ENCODE measurements at regions not wholly inside any gene's neighbourhood (a gene's known extent, or its start where the extent isn't known, plus 50 kb on each side); places are given as distances from the start of the nearest gene placed in this dataset.
A peak's percentile ranks its signal among the peaks of the same experiment; 100 is the strongest.
"Not testable (repeated sequence)": the region's sequence is repeated elsewhere in the genome, so short reads cannot be mapped to it uniquely, and the experiment has no call there.

DNA sequence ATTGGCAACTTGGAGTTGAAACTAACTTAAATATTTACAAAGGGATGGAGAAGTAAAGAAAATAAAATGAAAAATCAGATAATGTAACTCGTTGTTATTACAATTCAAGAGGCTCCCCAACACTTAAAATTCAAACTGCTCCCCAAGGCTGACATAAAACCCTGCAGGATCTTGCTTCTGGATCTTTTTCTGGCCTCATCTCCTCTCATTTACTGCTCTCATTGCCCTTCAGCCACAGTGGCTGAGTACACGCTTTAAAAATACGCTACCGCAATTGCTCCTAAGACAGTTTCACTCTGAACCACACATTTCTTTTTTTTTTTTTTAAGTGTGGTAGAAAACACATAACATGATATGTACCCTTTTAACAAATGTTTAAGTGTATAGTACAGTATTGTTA lies 718.1 kb upstream of the ANO3 start:
- DNase-seq (ENCODE audit: low spot score), result no peak

- DNase-seq (ENCODE audit: low spot score), result no peak
Measured at GRCh38 chr11:25615069-25615468, 716.9 kb upstream of the ANO3 start.

DNA sequence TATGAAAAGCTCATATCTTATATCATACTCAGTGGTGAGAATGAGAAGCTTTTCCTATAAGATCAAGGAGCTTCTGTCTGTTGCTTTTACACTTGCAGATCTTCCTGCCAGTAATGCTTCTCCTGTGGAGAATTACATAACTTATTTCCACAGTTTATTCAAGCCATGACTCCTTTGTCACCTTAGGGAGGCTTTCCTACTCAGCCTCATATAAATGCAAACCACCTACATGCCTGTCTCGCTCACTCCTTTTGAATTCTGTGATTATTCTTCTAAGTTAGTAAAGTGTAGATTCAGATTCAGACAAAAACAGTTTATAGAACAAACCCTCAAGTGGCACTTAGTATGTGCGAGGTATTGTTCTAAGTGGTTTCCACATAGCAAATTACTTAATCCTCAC lies 716.1 kb upstream of the ANO3 start:
- DNase-seq (ENCODE audit: low spot score), result no peak

DNA sequence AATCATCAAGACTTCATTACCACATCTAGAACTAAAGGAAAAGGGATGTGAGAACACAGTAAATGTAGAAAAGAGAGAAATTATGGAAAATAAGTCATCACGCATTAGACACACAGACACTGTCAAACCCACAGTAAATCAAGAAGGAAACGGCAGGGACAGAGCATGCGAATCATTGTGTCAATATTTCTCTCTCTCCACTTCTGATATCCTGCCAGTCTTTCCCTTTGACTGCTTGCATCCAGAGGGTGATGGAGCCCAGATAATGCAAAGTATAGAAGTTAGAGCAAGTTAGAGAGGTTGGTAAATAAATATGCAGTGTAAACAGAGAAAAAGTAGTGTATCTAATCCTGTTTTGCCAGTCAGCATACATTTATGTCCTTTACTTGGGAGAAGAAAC lies 706.8 kb upstream of the ANO3 start:
- DNase-seq (ENCODE audit: low spot score), result no peak

GRCh38 chr11:25628030-25628429 lies 703.9 kb upstream of the ANO3 start:
- no peak for DNase-seq (ENCODE audit: low spot score)

- no peak for DNase-seq (ENCODE audit: low spot score)
Measured at GRCh38 chr11:25633230-25633629, 698.7 kb upstream of the ANO3 start.

DNA sequence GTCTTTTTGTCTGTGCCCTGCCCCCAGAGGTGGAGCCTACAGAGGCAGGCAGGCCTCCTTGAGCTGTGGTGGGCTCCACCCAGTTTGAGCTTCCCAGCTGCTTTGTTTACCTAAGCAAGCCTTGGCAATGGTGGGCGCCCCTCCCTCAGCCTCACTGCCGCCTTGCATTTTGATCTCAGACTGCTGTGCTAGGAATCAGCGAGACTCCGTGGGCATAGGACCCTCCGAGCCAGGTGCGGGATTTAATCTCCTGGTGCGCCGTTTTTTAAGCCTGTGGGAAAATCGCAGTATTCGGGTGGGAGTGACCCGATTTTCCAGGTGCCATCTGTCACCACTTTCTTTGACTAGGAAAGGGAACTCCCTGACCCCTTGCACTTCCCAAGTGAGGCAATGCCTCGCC lies 682.7 kb upstream of the ANO3 start:
- not testable (repeated sequence) for DNase-seq (ENCODE audit: low spot score)

DNA sequence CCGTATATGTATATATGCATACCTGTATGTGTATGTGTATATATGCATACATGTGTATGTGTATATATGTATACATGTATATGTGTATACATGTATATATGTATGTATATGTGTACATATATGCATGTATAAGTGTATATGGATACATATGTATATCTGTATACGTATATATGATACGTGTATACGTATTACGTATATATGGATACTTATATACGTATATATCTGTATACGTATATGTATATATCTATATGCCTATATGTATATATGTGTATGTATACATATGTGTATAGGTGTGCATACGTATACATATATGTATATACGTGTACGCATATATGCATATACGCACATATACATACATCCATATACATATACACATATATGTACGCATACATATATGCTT lies 681.6 kb upstream of the ANO3 start:
- DNase-seq (ENCODE audit: low spot score), result no peak

DNA sequence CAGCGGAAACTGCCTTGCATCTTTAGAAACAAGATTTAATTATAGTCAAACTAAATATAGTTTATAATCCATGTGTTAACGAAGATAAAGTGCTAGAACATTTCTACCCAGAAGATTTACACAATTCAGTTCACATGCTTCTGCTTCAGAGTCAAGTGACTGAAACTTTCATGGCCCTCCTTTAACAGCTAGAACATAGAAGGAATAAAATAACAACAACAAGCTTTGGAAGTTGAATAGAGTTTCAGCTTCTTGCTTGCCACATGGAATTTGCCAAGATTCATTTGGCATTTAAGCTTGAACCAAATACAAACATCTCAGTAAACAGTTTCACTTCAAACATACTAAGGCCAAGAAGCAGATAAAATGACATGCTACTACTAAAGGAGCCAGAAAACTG lies 676.3 kb upstream of the ANO3 start:
- no peak for DNase-seq (ENCODE audit: low spot score)

GRCh38 chr11:25658916-25659315 lies 673.0 kb upstream of the ANO3 start:
- no peak for DNase-seq (ENCODE audit: low spot score)

DNA sequence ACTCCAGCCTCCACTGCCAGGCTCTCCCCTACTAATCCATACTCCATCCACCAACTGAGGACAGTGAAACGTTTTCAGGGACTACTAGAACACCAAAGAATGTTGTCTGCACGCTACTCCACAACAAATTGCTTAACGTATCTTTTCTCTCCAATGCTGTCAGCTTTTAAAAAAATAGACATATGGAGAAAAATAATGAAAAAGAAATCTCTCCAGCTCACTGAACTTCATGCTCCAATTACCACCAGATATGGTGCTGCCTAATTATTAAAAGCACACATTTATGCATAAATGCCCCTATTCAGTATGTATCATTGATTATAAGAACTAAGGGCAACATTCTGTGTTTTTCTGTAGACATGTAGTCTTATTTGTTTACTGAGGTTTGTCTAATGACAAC lies 672.2 kb upstream of the ANO3 start:
- DNase-seq (ENCODE audit: low spot score), result no peak

GRCh38 chr11:25667871-25668270 lies 664.1 kb upstream of the ANO3 start:
- no peak for DNase-seq (ENCODE audit: low spot score)

GRCh38 chr11:25691959-25692358 lies 640.0 kb upstream of the ANO3 start:
- DNase-seq (ENCODE audit: low spot score), result no peak

DNA sequence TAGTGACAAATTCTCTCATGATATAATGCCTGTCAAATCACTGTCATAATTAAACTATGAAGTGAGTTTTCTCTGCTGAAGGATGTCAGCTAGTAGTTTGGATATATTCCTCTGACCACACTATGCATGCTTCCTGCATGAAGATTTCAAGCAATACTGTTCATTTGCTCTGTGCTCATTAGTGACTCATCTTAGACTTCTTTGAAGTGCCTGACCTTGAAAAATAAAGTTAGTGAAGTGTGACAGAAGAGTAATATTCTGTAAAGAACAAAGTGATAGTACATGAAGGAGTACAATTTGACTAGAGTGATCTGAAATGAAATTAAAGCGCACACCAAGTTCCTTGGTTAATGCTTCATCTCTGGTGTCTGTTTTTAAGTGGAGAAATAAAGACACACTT lies 629.5 kb upstream of the ANO3 start:
- peak; percentile 10 for DNase-seq (ENCODE audit: low spot score)

- no peak for DNase-seq (ENCODE audit: low spot score)
Measured at GRCh38 chr11:25710975-25711374, 621.0 kb upstream of the ANO3 start.

GRCh38 chr11:25727944-25728343 lies 604.0 kb upstream of the ANO3 start:
- DNase-seq (ENCODE audit: low spot score), result no peak

DNA sequence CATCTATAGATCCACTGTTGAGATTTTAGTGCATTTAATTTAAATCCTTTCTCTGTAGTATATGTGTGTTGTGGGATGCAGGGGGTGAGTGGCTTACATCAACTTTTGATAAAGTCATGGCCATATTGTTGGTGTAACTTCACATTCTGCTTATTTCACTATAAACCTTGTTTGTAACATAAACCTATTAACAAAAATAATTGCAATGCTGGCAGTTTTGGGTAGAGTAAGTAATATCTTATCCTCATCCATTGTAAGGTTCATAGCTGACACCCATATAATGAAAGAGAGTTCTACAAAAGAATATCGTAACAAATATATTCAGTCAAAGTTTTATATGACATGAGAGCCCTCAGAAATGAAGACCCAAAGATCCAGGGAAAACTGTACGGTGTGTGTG lies 601.7 kb upstream of the ANO3 start:
- DNase-seq (ENCODE audit: low spot score), result no peak

DNA sequence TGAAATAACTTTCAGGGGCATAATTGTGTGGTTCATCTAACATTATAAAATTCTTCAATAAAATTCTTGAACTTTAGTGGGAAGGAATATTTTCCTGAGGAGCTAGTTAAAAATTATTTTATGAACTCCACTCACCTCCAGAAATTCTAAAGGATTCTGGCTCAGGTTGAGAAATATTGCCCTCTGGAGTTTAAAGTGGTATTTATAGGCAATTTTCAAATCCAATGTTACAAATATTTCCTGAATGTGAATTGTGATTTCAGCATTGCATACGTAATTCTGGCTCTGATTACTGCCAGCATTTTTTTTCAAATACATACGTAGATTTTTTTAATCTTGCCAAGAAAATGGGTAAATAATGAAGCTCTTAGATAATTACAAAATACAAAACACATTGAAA lies 598.2 kb upstream of the ANO3 start:
- DNase-seq (ENCODE audit: low spot score), result no peak

DNA sequence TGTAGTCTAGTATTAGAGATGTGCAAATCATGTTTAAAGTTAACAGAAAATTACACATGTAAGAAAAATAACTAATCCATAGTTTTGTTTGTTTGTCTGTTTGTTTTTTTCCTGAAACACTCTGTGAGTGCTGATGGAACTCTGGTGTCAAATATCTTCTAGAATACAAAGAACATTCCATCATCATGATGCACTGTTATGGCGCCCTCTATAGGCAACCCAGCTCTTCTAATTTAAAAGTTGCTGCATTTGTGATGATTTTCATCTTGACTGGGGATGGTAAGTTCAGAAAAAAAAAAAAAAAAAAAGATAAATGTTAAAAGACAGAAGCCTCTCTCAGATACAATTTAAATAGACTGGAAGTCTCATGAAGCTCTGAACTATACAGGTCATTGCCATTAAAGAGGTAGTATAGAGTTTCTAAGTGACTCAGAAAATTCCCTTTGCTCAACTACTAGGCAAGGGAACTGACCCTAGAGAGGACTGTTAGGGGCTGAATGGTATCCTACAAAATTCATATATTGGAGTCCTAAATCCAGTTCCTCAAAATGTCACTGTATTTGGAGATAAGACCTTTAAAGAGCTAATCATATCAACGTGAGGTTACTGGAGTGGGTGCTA lies 597.2 kb upstream of the ANO3 start:
- peak; percentile 61 for DNase-seq (ENCODE audit: low spot score)

DNA sequence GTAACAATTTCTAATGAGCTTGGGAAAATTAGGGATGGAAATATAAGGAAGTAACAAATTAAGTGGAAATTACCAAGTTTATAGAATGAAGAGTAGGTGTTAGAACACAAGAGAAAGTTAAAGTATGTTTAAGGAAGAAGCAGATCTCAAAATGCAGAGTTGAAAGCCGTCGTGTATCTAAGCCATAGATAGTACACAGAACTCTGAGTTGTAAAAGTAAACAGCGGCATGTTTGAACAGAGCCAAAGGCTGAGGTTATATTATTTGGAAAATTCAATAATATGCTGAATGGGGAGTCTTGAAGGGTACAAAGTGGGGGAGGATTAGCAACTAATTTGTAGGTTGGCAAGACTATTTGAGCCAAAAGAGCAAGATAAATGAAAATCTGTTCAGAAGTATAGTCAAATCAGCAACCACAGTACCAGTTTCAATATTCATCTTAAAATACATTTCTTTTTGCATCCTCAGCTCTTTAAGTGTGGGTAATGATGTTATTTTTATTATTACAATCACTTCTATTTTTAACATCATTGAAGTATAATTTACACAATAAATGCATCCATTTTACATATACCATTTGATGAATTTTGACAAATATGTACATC lies 594.8 kb upstream of the ANO3 start:
- DNase-seq (ENCODE audit: low spot score), result no peak

- no peak for DNase-seq (ENCODE audit: low spot score)
Measured at GRCh38 chr11:25741886-25742285, 590.0 kb upstream of the ANO3 start.

DNA sequence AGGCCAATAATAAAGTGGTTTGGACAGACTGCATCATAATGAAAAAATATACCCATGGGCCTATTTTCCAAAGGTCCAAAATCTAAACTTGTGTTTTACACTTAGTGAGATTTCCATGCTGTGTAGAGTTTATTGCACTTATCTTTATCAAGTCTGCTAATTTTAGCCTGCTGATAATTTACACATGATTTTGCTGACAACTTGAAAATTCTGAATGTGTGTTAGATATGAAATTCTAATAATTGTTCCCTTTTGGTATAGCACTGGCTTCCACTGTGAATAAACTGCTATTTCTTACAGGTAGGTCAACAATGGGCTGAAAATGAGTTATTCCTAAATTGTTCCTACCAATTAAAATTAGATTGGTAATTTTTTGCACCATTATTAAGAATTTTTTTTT lies 589.1 kb upstream of the ANO3 start:
- DNase-seq (ENCODE audit: low spot score), result no peak

GRCh38 chr11:25755381-25755780 lies 576.5 kb upstream of the ANO3 start:
- no peak for DNase-seq (ENCODE audit: low spot score)

- no peak for DNase-seq (ENCODE audit: low spot score)
Measured at GRCh38 chr11:25755918-25756584, 575.9 kb upstream of the ANO3 start.
